PC-3 (cell line): ENCODE measurements at regions not wholly inside any gene's neighbourhood (a gene's known extent, or its start where the extent isn't known, plus 50 kb on each side); places are given as distances from the start of the nearest gene placed in this dataset.

Source experiments
- ATAC-seq: fragments of 200-7000 bp; cut with Tn5 transposase; 2 replicates; pipeline ENCODE4 v1.9.1; 2020; ENCODE audit warnings: mild to moderate bottlenecking, moderate library complexity
- BruUV-seq: library from RNA; stranded (reverse); fragments of 400-500 nt; replicated peaks from 2 replicates; lab custom pipeline; 2021; lab: Mats Ljungman, UMichigan
- CTCF ChIA-PET: fragments of 300-600 bp; sonication (Branson Sonifier 250); formaldehyde crosslinking; loops from one replicate; lab custom pipeline; 2022; ENCODE audit warnings: antibody characterized with exemption; lab: Charles Lee
- POLR2A ChIA-PET: fragments of 300-600 bp; sonication (Branson Sonifier 250); formaldehyde crosslinking; loops from one replicate; lab custom pipeline; 2022; ENCODE audit warnings: antibody characterized with exemption; ENCODE audit not compliant: unreplicated experiment; lab: Charles Lee
- DNase-seq: peaks from one replicate; pipeline ENCODE4 v3.0.0-alpha.2; 2015
- H2AFZ ChIP-seq: fragments of 300-600 bp; sonication (generic); 2 replicates; pipeline ENCODE4 v1.6.0; 2016; ENCODE audit warnings: antibody characterized with exemption, low read length
- H3F3A ChIP-seq: fragments of 300-600 bp; sonication (generic); one replicate; pipeline ENCODE4 v1.6.0; 2017; ENCODE audit warnings: antibody characterized with exemption, low read length, control low read depth, mild to moderate bottlenecking; ENCODE audit not compliant: unreplicated experiment
- H3K27ac ChIP-seq: fragments of 300-600 bp; sonication (generic); 2 replicates; pipeline ENCODE4 v1.5.1; 2016; ENCODE audit warnings: mild to moderate bottlenecking, low read length
- H3K27me3 ChIP-seq: fragments of 300-600 bp; sonication (generic); 2 replicates; pipeline ENCODE4 v1.6.1; 2016; ENCODE audit warnings: low read length, mixed read lengths
- H3K36me3 ChIP-seq: fragments of 300-600 bp; sonication (generic); 2 replicates; pipeline ENCODE4 v1.6.1; 2016; ENCODE audit warnings: low read depth, mixed run types, low read length, mixed read lengths
- H3K4me1 ChIP-seq: fragments of 300-600 bp; sonication (generic); 2 replicates; pipeline ENCODE4 v1.5.1; 2016; ENCODE audit warnings: low read length; ENCODE audit not compliant: insufficient read depth
- H3K4me2 ChIP-seq: fragments of 300-600 bp; sonication (generic); 2 replicates; pipeline ENCODE4 v1.6.0; 2016; ENCODE audit warnings: low read length
- H3K4me3 ChIP-seq: fragments of 300-600 bp; sonication (generic); 2 replicates; pipeline ENCODE4 v1.5.1; 2016; ENCODE audit warnings: mild to moderate bottlenecking, low read length, mixed read lengths
- H3K79me2 ChIP-seq: fragments of 300-600 bp; sonication (generic); 2 replicates; pipeline ENCODE4 v1.6.1; 2017; ENCODE audit warnings: low read length, mixed read lengths
- H3K9ac ChIP-seq: fragments of 300-600 bp; sonication (generic); 2 replicates; pipeline ENCODE4 v1.6.0; 2016; ENCODE audit warnings: mild to moderate bottlenecking, low read length
- H3K9me2 ChIP-seq: fragments of 300-600 bp; sonication (generic); replicated peaks from 2 replicates; pipeline ENCODE4 v1.6.1; 2016; ENCODE audit warnings: mixed run types, low read length, mixed read lengths
- H3K9me3 ChIP-seq: fragments of 300-600 bp; sonication (generic); 2 replicates; pipeline ENCODE4 v1.6.1; 2016; ENCODE audit warnings: low read length, mixed read lengths
- H4K20me1 ChIP-seq: fragments of 300-600 bp; sonication (generic); 2 replicates; pipeline ENCODE4 v1.6.1; 2016; ENCODE audit warnings: low read length, mixed read lengths
- CTCF ChIP-seq: fragments of 300-600 bp; sonication (generic); conservative IDR thresholded peaks from 2 replicates; pipeline ENCODE4 v1.5.1; 2017; ENCODE audit warnings: antibody characterized with exemption, low read depth, mild to moderate bottlenecking, low read length
- EZH2 ChIP-seq: fragments of 300-600 bp; sonication (generic); IDR thresholded peaks from one replicate; pipeline ENCODE4 v1.6.1; 2017; ENCODE audit warnings: antibody characterized with exemption, mild to moderate bottlenecking, low read length; ENCODE audit not compliant: unreplicated experiment
- EZH2phosphoT487 ChIP-seq: fragments of 300-600 bp; sonication (generic); IDR thresholded peaks from 2 replicates; pipeline ENCODE4 v1.6.1; 2018; ENCODE audit warnings: mild to moderate bottlenecking, antibody characterized with exemption, low read length, borderline replicate concordance
- intact Hi-C: fragments of 100-400 bp; cut with micrococcal nuclease; formaldehyde crosslinking; loops from 2 replicates; pipeline ENCODE4 v1.9.0; 2023

GRCh38 chr5:56309262-56309826, 76.2 kb upstream of the ANKRD55 start:
- no peak overlapping the region for H3K4me3 ChIP-seq
- no peaks in the 10 kb centered on the region for H3K9me2 ChIP-seq
- no peaks in the 10 kb centered on the region for H3K36me3 ChIP-seq
- no peak overlapping the region for H3K27ac ChIP-seq
- H3K79me2 ChIP-seq = no peaks in the 10 kb centered on the region
- no peaks in the 10 kb centered on the region for H3K9me3 ChIP-seq
- intact Hi-C loops = no loop called here
- ChIA-PET POLR2A (no interaction called here), CTCF (no interaction called here)
- no peak overlapping the region for H3K4me2 ChIP-seq
- no peaks in the 10 kb centered on the region for H3F3A ChIP-seq
- no peaks in the 10 kb centered on the region for H4K20me1 ChIP-seq
- DNase-seq = no peak
- no peaks in the 10 kb centered on the region for H3K27me3 ChIP-seq
- no peak for ATAC-seq
- BruUV-seq = no TSS peak
- H2AFZ ChIP-seq = no peak overlapping the region
- no peak overlapping the region for H3K9ac ChIP-seq
- TF ChIP-seq CTCF (no peak), EZH2 (no peak), EZH2phosphoT487 (no peak)
- H3K4me1 ChIP-seq = no peaks in the 10 kb centered on the region

GRCh38 chr5:56307714-56308333, 74.7 kb upstream of the ANKRD55 start:
- H3K27ac ChIP-seq = no peak overlapping the region

GRCh38 chr5:56306433-56307150, 73.5 kb upstream of the ANKRD55 start:
- Histone ChIP-seq H4K20me1 (no peaks in the 10 kb centered on the region), H3K4me1 (peaks cover 9% of the 10 kb centered on the region; the same call in 1 of the 2 replicates), H3F3A (no peaks in the 10 kb centered on the region), H2AFZ (no peak overlapping the region), H3K9me3 (no peaks in the 10 kb centered on the region), H3K27ac (no peak overlapping the region), H3K4me2 (no peak overlapping the region), H3K79me2 (no peaks in the 10 kb centered on the region), H3K4me3 (no peak overlapping the region), H3K9ac (no peak overlapping the region), H3K27me3 (no peaks in the 10 kb centered on the region), H3K9me2 (no peaks in the 10 kb centered on the region), H3K36me3 (no peaks in the 10 kb centered on the region)
- intact Hi-C loops = no loop called here
- DNase-seq (no peak), ATAC-seq (no peak)
- TF ChIP-seq CTCF = no peak
- no peak for TF ChIP-seq EZH2
- no peak for TF ChIP-seq EZH2phosphoT487
- POLR2A ChIA-PET = no interaction called here
- CTCF ChIA-PET = no interaction called here
- no TSS peak for BruUV-seq

More at GRCh38 chr5:56307714-56308333, 74.7 kb upstream of the ANKRD55 start:
- no peak for ATAC-seq
- CTCF ChIA-PET = no interaction called here
- no peaks in the 10 kb centered on the region for H3K79me2 ChIP-seq
- no peak overlapping the region for H3K9ac ChIP-seq
- H3K4me1 ChIP-seq = no peaks in the 10 kb centered on the region
- H3K4me2 ChIP-seq = no peak overlapping the region
- no peak overlapping the region for H2AFZ ChIP-seq
- POLR2A ChIA-PET = no interaction called here
- H3K27me3 ChIP-seq = no peaks in the 10 kb centered on the region
- no peak for TF ChIP-seq EZH2phosphoT487
- H3K4me3 ChIP-seq = no peak overlapping the region
- H4K20me1 ChIP-seq = no peaks in the 10 kb centered on the region
- no peaks in the 10 kb centered on the region for H3K9me3 ChIP-seq
- H3F3A ChIP-seq = no peaks in the 10 kb centered on the region
- no peaks in the 10 kb centered on the region for H3K36me3 ChIP-seq
- DNase-seq = no peak
- BruUV-seq = no TSS peak
- no peaks in the 10 kb centered on the region for H3K9me2 ChIP-seq
- intact Hi-C loops = no loop called here
